ENCODE measurements at regions not wholly inside any gene's neighbourhood (a gene's known extent, or its start where the extent isn't known, plus 50 kb on each side); places are given as distances from the start of the nearest gene placed in this dataset.

DNA sequence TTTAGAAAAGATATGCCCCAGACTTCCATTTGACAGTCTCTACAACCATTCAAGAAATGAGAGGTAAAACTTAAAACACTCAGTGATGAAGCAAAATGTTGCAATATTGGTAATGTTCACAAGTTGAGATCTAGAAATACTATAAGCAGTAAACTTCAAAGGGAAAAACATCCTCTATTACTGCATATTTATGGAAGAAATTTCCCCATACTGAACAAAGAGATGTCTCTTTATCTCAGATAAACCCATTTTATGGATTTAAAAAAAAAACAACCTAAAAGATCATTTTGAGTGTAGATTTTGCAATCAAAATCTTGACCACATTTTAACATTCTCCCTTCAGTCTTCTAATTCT, 177.8 kb upstream of the TAB2 start:
- TF ChIP-seq, protein P1, sequence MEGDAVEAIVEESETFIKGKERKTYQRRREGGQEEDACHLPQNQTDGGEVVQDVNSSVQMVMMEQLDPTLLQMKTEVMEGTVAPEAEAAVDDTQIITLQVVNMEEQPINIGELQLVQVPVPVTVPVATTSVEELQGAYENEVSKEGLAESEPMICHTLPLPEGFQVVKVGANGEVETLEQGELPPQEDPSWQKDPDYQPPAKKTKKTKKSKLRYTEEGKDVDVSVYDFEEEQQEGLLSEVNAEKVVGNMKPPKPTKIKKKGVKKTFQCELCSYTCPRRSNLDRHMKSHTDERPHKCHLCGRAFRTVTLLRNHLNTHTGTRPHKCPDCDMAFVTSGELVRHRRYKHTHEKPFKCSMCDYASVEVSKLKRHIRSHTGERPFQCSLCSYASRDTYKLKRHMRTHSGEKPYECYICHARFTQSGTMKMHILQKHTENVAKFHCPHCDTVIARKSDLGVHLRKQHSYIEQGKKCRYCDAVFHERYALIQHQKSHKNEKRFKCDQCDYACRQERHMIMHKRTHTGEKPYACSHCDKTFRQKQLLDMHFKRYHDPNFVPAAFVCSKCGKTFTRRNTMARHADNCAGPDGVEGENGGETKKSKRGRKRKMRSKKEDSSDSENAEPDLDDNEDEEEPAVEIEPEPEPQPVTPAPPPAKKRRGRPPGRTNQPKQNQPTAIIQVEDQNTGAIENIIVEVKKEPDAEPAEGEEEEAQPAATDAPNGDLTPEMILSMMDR (IDR thresholded peaks at IDR 0.05; ENCODE audit: insufficient read depth, low read length, poor library complexity, severe bottlenecking), result no peak
- TF ChIP-seq EZH2phosphoT487 (conservative IDR thresholded peaks at IDR 0.05; ENCODE audit: low read length), result no peak

Measured in SU-DHL-6 (cell line).